Loucy (cell line): ENCODE measurements at regions not wholly inside any gene's neighbourhood (a gene's known extent, or its start where the extent isn't known, plus 50 kb on each side); places are given as distances from the start of the nearest gene placed in this dataset.

ENCODE experiments used
- CTCF ChIP-seq: fragments of 200-600 bp; sonication (generic); conservative IDR thresholded peaks from 2 replicates; pipeline ENCODE4 v1.5.1; 2014; ENCODE audit warnings: mild to moderate bottlenecking, antibody characterized with exemption, low read length
- EZH2phosphoT487 ChIP-seq: fragments of 200-600 bp; IDR thresholded peaks from 2 replicates; pipeline ENCODE4 v1.6.1; 2018; ENCODE audit warnings: antibody characterized with exemption, mild to moderate bottlenecking, moderate library complexity, borderline replicate concordance

GRCh38 chr18:47528343-47528742 lies 276.9 kb upstream of the SKOR2 start:
- no peak for TF ChIP-seq CTCF
- no peak for TF ChIP-seq EZH2phosphoT487
